OCI-LY3 (cell line): ENCODE measurements at regions not wholly inside any gene's neighbourhood (a gene's known extent, or its start where the extent isn't known, plus 50 kb on each side); places are given as distances from the start of the nearest gene placed in this dataset.
"Not testable (repeated sequence)": the region's sequence is repeated elsewhere in the genome, so short reads cannot be mapped to it uniquely, and the experiment has no call there.

Experiments used
- CTCF ChIP-seq: fragments of 200-600, 300-600 bp; sonication (generic); IDR thresholded peaks from 2 replicates; pipeline ENCODE4 v1.5.1; 2014; ENCODE audit warnings: antibody characterized with exemption, low read length, low read depth
- EZH2phosphoT487 ChIP-seq: fragments of 200-600 bp; shearing (Covaris generic); IDR thresholded peaks from 2 replicates; pipeline ENCODE4 v1.6.1; 2018; ENCODE audit warnings: antibody characterized with exemption, mixed run types, low read depth

DNA sequence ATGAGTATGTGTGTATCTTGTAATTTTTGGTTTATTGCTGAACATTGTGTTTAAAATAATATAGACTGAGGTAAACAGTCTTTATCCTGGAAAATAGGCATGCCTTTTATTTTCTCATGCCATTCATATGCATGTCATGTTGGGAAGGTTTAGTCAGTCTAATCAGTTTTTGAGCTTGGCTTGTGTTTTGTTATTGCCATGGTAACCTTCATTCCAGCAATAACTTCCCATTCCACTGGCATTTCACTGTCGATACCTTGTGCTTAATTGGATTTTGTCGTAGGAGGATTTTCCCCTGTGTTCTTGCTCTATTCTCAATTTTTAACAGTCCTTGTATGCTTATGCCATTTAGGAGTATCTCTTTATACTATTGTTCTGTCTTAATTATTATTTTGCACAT is 563.6 kb downstream of the TTLL7 start:
- TF ChIP-seq CTCF, EZH2phosphoT487: not testable (repeated sequence)
